GM12891 (cell line): ENCODE measurements at regions not wholly inside any gene's neighbourhood (a gene's known extent, or its start where the extent isn't known, plus 50 kb on each side); places are given as distances from the start of the nearest gene placed in this dataset.
"Not testable (repeated sequence)": the region's sequence is repeated elsewhere in the genome, so short reads cannot be mapped to it uniquely, and the experiment has no call there.

Source experiments
- PAX5 ChIP-seq: IDR thresholded peaks from 2 replicates; pipeline ENCODE4 v1.6.1; 2011; ENCODE audit warnings: low read length, moderate library complexity, mild to moderate bottlenecking; ENCODE audit not compliant: insufficient read depth, severe bottlenecking
- POLR2A ChIP-seq: IDR thresholded peaks from 2 replicates; pipeline ENCODE4 v1.6.1; 2011; ENCODE audit warnings: low read depth, low read length, control low read depth
- POLR2AphosphoS5 ChIP-seq: IDR thresholded peaks from 2 replicates; pipeline ENCODE4 v1.6.1; 2011; ENCODE audit warnings: low read depth, low read length, control low read depth
- POU2F2 ChIP-seq: IDR thresholded peaks from 2 replicates; pipeline ENCODE4 v1.6.1; 2011; ENCODE audit warnings: low read depth, mild to moderate bottlenecking, control low read depth, low read length, moderate library complexity
- SPI1 ChIP-seq: IDR thresholded peaks from 2 replicates; pipeline ENCODE4 v1.6.1; 2011; ENCODE audit warnings: low read depth, low read length, control low read depth
- TAF1 ChIP-seq: IDR thresholded peaks from 2 replicates; pipeline ENCODE4 v1.6.1; 2011; ENCODE audit warnings: low read depth, low read length, control low read depth

- TF ChIP-seq POLR2AphosphoS5, POLR2A, PAX5, SPI1, TAF1, POU2F2: not testable (repeated sequence)
Measured at GRCh38 chr3:139153434-139153833, 108.7 kb upstream of the PRR23C start.
